Bronchial epithelial cell (primary cell): ENCODE measurements at regions not wholly inside any gene's neighbourhood (a gene's known extent, or its start where the extent isn't known, plus 50 kb on each side); places are given as distances from the start of the nearest gene placed in this dataset.

ENCODE experiments used
- DNase-seq: peaks from one replicate; pipeline ENCODE4 v3.0.0-alpha.2; 2010; ENCODE audit warnings: low read depth
- FAIRE-seq: peaks from 2 replicates; lab custom pipeline; 2011; peaks lifted over from hg19 to GRCh38; lab: Jason Lieb, UNC
- H3K27me3 ChIP-seq: 2 replicates; pipeline ENCODE4 v1.5.1; 2011; ENCODE audit warnings: low read length; ENCODE audit not compliant: control insufficient read depth, insufficient read depth
- H3K36me3 ChIP-seq: 2 replicates; pipeline ENCODE4 v1.5.1; 2011; ENCODE audit warnings: low read length; ENCODE audit not compliant: control insufficient read depth, insufficient read depth
- H3K4me3 ChIP-seq: 2 replicates; pipeline ENCODE4 v1.5.1; 2011; ENCODE audit warnings: mild to moderate bottlenecking, low read depth, low read length, control low read depth
- TF ChIP-seq, protein P1 (sequence below): IDR thresholded peaks from 2 replicates; pipeline ENCODE4 v1.5.1; 2011; ENCODE audit warnings: mild to moderate bottlenecking, moderate library complexity, low read length, control low read depth, inconsistent platforms; ENCODE audit not compliant: insufficient read depth, severe bottlenecking

GRCh38 chr13:109879338-109879737, 93.0 kb upstream of the IRS2 start:
- Histone ChIP-seq H3K4me3 (no peak overlapping the region), H3K27me3 (no peaks in the 10 kb centered on the region), H3K36me3 (no peaks in the 10 kb centered on the region)
- no peak for FAIRE-seq
- TF ChIP-seq, protein P1, sequence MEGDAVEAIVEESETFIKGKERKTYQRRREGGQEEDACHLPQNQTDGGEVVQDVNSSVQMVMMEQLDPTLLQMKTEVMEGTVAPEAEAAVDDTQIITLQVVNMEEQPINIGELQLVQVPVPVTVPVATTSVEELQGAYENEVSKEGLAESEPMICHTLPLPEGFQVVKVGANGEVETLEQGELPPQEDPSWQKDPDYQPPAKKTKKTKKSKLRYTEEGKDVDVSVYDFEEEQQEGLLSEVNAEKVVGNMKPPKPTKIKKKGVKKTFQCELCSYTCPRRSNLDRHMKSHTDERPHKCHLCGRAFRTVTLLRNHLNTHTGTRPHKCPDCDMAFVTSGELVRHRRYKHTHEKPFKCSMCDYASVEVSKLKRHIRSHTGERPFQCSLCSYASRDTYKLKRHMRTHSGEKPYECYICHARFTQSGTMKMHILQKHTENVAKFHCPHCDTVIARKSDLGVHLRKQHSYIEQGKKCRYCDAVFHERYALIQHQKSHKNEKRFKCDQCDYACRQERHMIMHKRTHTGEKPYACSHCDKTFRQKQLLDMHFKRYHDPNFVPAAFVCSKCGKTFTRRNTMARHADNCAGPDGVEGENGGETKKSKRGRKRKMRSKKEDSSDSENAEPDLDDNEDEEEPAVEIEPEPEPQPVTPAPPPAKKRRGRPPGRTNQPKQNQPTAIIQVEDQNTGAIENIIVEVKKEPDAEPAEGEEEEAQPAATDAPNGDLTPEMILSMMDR, result no peak
- no peak for DNase-seq

GRCh38 chr13:109877809-109878208, 91.4 kb upstream of the IRS2 start:
- no peaks in the 10 kb centered on the region for H3K27me3 ChIP-seq
- FAIRE-seq (no peak), DNase-seq (no peak)
- TF ChIP-seq, protein P1, result no peak
- no peak overlapping the region for H3K4me3 ChIP-seq
- no peaks in the 10 kb centered on the region for H3K36me3 ChIP-seq

DNA sequence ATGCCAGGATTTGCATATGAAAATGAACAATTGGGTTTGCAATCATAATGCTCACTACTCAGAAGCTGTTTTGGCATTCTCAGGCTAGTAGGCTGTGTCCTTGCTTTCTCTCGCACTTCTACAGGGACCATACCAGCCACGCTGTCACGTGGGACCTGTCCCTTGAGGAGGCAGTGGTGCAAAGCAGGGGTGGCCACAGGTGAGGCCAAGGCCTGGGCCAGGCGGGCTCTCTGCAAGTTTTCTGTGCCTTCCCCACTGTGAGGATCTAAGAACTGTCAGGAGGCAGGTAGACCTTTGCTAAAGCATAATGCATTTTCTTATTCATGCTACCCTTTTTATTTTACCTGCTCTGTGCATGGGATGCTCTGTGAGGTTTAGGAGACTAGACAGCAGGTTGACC, 89.4 kb upstream of the IRS2 start:
- DNase-seq (no peak), FAIRE-seq (peak; percentile 43)
- TF ChIP-seq, protein P1, result no peak
- Histone ChIP-seq H3K27me3 (no peaks in the 10 kb centered on the region), H3K36me3 (no peaks in the 10 kb centered on the region), H3K4me3 (no peak overlapping the region)

DNA sequence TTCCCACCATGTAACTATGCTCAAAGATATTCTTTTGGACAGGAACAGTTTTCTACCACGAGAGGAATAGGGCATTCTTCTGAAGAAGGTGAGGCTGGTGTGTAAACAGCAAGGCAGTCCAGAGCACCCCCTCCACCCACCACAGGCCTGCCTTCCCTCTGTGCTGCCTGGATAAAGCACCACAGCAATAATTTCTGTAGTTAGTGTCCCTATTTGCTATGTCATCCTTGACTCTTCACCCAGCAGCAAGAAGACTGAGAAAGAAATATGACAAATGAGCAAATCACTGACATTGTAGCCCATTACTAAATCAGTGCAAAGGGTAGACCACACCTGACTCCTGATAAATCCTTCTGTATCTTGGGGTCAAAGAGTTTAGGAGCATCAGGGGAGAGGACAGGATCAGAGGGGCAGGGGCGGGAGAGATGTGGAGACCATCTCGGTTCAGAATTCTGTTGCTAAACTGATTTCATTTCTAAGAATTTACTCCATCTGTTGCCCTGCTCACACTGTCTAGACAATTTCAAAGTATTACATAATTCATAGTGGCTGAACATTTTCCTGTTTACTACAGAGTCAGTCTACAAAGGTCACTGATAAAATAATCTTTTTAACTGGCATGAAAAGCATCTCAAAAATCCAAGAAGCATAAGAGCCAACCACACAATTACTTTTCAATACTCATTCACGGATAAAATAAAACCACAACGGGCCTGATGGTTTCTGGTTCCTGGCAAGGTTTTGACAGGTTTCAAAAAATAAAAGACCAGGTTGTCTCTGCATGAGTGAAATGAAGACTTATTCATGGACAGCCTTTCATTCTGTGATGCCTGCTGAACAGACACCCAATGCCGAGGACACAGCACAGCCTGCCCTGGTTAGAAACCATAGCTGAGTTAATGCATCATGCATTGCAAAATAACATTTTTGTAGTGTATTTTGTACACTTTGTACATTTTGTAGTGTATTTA, 88.4 kb upstream of the IRS2 start:
- TF ChIP-seq, protein P1, result no peak
- no peak overlapping the region for H3K4me3 ChIP-seq
- no peak for FAIRE-seq
- DNase-seq, result peak; percentile 20
- H3K36me3 ChIP-seq, result no peaks in the 10 kb centered on the region
- no peaks in the 10 kb centered on the region for H3K27me3 ChIP-seq

- no peak overlapping the region for H3K4me3 ChIP-seq
- FAIRE-seq (no peak), DNase-seq (no peak)
- TF ChIP-seq, protein P1, result no peak
- no peaks in the 10 kb centered on the region for H3K36me3 ChIP-seq
- H3K27me3 ChIP-seq, result no peaks in the 10 kb centered on the region
Measured at GRCh38 chr13:109873351-109874123, 87.2 kb upstream of the IRS2 start.
